MCF 10A (cell line): ENCODE measurements at regions not wholly inside any gene's neighbourhood (a gene's known extent, or its start where the extent isn't known, plus 50 kb on each side); places are given as distances from the start of the nearest gene placed in this dataset.

Experiments used
- BruUV-seq: library from RNA; stranded (reverse); fragments of 400-500 nt; replicated peaks from 2 replicates; lab custom pipeline; 2021; lab: Mats Ljungman, UMichigan
- CTCF ChIA-PET: fragments of 300-600 bp; sonication (Branson Sonifier 250); formaldehyde crosslinking; extraction: SDS; loops from one replicate; lab custom pipeline; 2021; ENCODE audit warnings: antibody characterized with exemption, inconsistent platforms; lab: Yijun Ruan, JAX
- POLR2A ChIA-PET: fragments of 300-600, 350-650 bp; sonication (Branson Sonifier 250); formaldehyde crosslinking; extraction: SDS; loops from one replicate; lab custom pipeline; 2020; ENCODE audit warnings: antibody characterized with exemption, inconsistent platforms; lab: Yijun Ruan, JAX
- DNase-seq: peaks from one replicate; pipeline ENCODE4 v3.0.0-alpha.2; 2018; ENCODE audit not compliant: unreplicated experiment
- H3K27ac Mint-ChIP-seq: one replicate; pipeline ENCODE4 v1.8.0; 2022; ENCODE audit warnings: mild to moderate bottlenecking, low read depth, mixed read lengths; ENCODE audit not compliant: unreplicated experiment
- H3K27me3 Mint-ChIP-seq: one replicate; pipeline ENCODE4 v1.8.0; 2022; ENCODE audit warnings: mixed read lengths; ENCODE audit not compliant: insufficient read depth, unreplicated experiment
- H3K36me3 Mint-ChIP-seq: one replicate; pipeline ENCODE4 v1.8.0; 2022; ENCODE audit warnings: mild to moderate bottlenecking, moderate library complexity, mixed read lengths; ENCODE audit not compliant: insufficient read depth, unreplicated experiment
- H3K4me1 Mint-ChIP-seq: one replicate; pipeline ENCODE4 v1.8.0; 2022; ENCODE audit warnings: mixed read lengths; ENCODE audit not compliant: insufficient read depth, unreplicated experiment
- H3K4me3 Mint-ChIP-seq: one replicate; pipeline ENCODE4 v1.8.0; 2022; ENCODE audit warnings: mild to moderate bottlenecking, moderate library complexity, mixed read lengths; ENCODE audit not compliant: unreplicated experiment
- H3K9me3 Mint-ChIP-seq: one replicate; pipeline ENCODE4 v1.8.0; 2022; ENCODE audit warnings: mixed read lengths; ENCODE audit not compliant: unreplicated experiment
- intact Hi-C: fragments of 100-400 bp; cut with micrococcal nuclease; formaldehyde crosslinking; loops from 2 replicates; pipeline ENCODE4 v1.14.1; 2022
- TF ChIP-seq, protein P1 (sequence below): fragments of 200-600 bp; IDR thresholded peaks from one replicate; pipeline ENCODE4 v1.8.0; 2022; ENCODE audit warnings: antibody characterized with exemption, mild to moderate bottlenecking; ENCODE audit not compliant: unreplicated experiment

DNA sequence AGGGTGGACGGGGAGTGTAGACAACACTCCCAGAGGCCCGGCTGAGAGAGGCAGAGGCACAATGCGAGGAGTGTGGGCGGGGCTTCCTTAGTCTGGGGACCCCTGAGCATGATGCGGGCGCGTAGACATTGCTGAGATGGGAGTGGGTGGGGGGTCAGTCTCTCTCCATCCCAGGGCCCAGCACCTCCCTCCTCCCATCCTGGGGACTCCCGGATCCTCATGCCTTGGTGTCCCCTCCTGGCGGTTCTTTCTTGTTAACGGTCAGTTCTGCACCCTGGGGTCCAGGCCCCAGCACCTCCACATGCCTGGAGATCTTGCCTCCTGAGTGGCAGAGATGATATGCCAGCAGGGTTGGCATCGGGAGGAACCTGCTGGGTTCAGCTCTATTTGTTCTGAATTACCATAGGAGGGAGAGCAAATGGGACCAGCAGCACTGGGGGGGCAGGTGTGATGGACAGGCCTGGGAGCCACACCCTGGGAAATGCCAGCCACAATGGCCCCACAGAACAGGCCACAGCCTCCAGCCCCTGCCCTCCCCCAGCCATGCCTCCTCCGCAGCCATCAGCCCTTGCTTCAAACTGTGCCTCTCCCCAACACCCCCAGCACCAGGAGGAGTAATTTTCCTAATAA, 55.7 kb downstream of the RTL6 start:
- TF ChIP-seq, protein P1, sequence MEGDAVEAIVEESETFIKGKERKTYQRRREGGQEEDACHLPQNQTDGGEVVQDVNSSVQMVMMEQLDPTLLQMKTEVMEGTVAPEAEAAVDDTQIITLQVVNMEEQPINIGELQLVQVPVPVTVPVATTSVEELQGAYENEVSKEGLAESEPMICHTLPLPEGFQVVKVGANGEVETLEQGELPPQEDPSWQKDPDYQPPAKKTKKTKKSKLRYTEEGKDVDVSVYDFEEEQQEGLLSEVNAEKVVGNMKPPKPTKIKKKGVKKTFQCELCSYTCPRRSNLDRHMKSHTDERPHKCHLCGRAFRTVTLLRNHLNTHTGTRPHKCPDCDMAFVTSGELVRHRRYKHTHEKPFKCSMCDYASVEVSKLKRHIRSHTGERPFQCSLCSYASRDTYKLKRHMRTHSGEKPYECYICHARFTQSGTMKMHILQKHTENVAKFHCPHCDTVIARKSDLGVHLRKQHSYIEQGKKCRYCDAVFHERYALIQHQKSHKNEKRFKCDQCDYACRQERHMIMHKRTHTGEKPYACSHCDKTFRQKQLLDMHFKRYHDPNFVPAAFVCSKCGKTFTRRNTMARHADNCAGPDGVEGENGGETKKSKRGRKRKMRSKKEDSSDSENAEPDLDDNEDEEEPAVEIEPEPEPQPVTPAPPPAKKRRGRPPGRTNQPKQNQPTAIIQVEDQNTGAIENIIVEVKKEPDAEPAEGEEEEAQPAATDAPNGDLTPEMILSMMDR: no peak
- intact Hi-C loops: no loop called here
- BruUV-seq: no TSS peak
- Mint-ChIP-seq H3K27ac (no peak overlapping the region), H3K27me3 (no peaks in the 10 kb centered on the region), H3K9me3 (peaks cover 7% of the 10 kb centered on the region), H3K36me3 (no peaks in the 10 kb centered on the region), H3K4me3 (no peak overlapping the region), H3K4me1 (peaks cover 5% of the 10 kb centered on the region)
- POLR2A ChIA-PET: no interaction called here
- CTCF ChIA-PET: no interaction called here
- DNase-seq: no peak

DNA sequence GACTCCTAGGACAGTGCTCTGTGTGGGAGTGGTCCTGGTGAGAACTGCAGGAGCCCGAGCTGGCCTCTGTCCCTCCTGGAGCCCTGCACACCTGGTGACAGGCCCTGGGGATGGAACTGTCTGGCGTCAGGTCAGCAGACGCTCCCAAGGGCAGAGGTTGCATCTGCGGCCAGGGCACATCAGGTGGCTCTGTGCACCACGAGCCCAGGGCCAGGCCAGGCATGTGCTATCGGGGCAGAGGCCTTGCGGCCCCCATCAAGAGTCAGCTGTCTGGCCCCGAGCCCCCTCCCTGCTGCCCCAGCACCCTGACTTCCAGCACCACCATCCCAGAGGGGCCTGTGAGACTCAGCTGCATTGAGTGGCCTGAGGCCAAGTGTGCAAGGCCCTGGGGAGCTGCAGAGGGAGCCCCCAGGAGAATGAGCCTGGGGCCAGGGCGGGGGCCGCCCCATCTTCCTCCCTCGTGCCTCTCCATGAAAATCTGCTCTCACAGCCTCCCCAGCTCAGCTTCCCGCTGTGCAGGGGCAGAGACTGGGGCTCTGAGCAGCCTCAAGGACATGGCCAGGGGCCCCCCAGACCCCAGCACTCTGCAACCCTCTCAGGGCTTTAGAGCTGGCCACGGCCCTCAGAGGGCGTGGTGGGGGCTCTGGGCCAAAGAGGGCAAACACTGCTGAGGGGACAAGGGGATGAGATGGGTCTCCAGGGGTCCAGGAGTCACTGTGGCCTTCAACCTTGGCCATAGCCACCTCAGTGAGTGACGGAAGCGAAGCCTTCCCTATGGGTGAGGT, 56.4 kb downstream of the RTL6 start:
- intact Hi-C loops: no loop called here
- CTCF ChIA-PET: no interaction called here
- POLR2A ChIA-PET: no interaction called here

DNA sequence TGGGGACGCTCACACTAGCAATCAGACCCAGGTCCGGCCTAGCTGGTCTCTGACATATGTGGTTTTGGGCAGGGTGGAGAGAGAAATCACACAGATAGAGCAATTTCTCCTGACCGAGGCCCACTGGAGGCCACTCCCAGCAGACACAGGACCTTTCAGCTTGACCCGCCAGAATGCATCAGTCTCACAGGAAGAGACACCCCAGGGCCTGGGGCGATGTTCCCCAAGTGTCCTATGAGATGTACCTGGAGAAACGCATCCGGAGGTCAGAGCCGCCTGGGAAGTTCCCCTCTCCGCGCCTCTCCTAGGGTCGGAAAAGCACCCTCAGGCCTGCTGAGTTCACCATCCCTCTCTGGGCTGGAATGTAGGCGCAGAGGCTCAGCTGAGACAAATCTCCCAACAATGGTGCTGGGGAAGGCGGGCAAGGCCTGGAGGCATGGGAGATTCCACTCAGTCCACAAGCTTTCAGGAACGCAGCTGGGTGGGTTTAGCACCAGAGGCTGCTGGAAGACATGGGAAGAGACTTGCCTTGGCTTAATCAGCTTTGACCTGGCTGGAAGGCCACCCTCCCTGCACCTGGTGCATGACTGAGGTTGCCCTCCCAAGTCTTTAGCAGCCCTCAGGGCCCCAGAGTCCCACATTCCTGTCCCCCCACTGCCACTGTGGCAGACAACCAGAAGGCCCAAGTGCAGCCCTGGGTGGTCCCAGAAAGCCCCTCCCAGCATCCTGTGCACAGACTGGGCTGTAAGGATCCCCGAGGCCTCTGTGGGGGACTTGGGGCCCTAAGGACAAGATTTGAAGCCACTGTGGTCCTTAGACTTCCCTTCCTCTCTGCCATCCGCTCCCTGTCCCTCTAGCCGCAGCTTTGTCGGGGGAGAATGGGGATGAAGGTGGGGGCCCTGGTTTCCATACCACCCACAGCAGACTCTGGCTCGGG, 57.5 kb downstream of the RTL6 start:
- Mint-ChIP-seq H3K4me1 (peaks cover 5% of the 10 kb centered on the region), H3K27me3 (no peaks in the 10 kb centered on the region), H3K4me3 (no peak overlapping the region), H3K36me3 (peaks cover 5% of the 10 kb centered on the region), H3K27ac (no peak overlapping the region), H3K9me3 (no peaks in the 10 kb centered on the region)
- ChIA-PET POLR2A (interaction anchor here (0.6 kb wide), 1 partner anchor 503 kb away, joined by 3 read pairs; no protein-coding TSS in a partner anchor), CTCF (no interaction called here)
- DNase-seq: no peak
- BruUV-seq: no TSS peak
- TF ChIP-seq, protein P1: no peak
- intact Hi-C loops: no loop called here

More for the DNA sequence above, 56.4 kb downstream of the RTL6 start:
- Mint-ChIP-seq H3K36me3 (peaks cover under 1% of the 10 kb centered on the region), H3K4me1 (peaks cover 5% of the 10 kb centered on the region), H3K27me3 (no peaks in the 10 kb centered on the region), H3K4me3 (no peak overlapping the region), H3K27ac (no peak overlapping the region), H3K9me3 (peaks cover 4% of the 10 kb centered on the region)
- BruUV-seq: no TSS peak
- no peak for DNase-seq
- TF ChIP-seq, protein P1: no peak
